HEK293T (cell line): ENCODE measurements at regions not wholly inside any gene's neighbourhood (a gene's known extent, or its start where the extent isn't known, plus 50 kb on each side); places are given as distances from the start of the nearest gene placed in this dataset.

Experiments used
- ARNT ChIP-seq: fragments of 450-650 bp; IDR thresholded peaks from 2 replicates; pipeline ENCODE4 v1.6.1; 2017; ENCODE audit warnings: mild to moderate bottlenecking
- FOXA1 ChIP-seq: fragments of 450-650 bp; IDR thresholded peaks from 2 replicates; pipeline ENCODE4 v1.6.1; 2016; ENCODE audit warnings: mild to moderate bottlenecking
- FOXK2 ChIP-seq: fragments of 450-650 bp; IDR thresholded peaks from 2 replicates; pipeline ENCODE4 v1.6.1; 2016; ENCODE audit warnings: mild to moderate bottlenecking
- HDGF ChIP-seq: fragments of 450-650 bp; IDR thresholded peaks from 2 replicates; pipeline ENCODE4 v1.6.1; 2017; ENCODE audit warnings: antibody characterized with exemption, borderline replicate concordance
- PKNOX1 ChIP-seq: fragments of 450-650 bp; IDR thresholded peaks from 2 replicates; pipeline ENCODE4 v1.6.1; 2016
- SP1 ChIP-seq: fragments of 450-650 bp; IDR thresholded peaks from 2 replicates; pipeline ENCODE4 v1.6.1; 2017
- ZNF384 ChIP-seq: fragments of 450-650 bp; IDR thresholded peaks from 2 replicates; pipeline ENCODE4 v1.6.1; 2016

GRCh38 chr12:93087840-93088610 lies 158.9 kb upstream of the EEA1 start:
- TF ChIP-seq ARNT (no peak), PKNOX1 (no peak), ZNF384 (no peak), FOXA1 (no peak), SP1 (no peak), FOXK2 (no peak), HDGF (no peak)
